GM12892 (cell line): ENCODE measurements at regions not wholly inside any gene's neighbourhood (a gene's known extent, or its start where the extent isn't known, plus 50 kb on each side); places are given as distances from the start of the nearest gene placed in this dataset.

Experiments used
- DNase-seq: peaks from one replicate; pipeline ENCODE4 v3.0.0; 2011; ENCODE audit not compliant: insufficient read length
- FAIRE-seq: peaks from 2 replicates; lab custom pipeline; 2011; peaks lifted over from hg19 to GRCh38; lab: Jason Lieb, UNC
- POLR2A ChIP-seq: IDR thresholded peaks from 2 replicates; pipeline ENCODE4 v1.6.1; 2011; ENCODE audit warnings: low read depth, low read length, control low read depth
- POLR2AphosphoS5 ChIP-seq: IDR thresholded peaks from 2 replicates; pipeline ENCODE4 v1.6.1; 2011; ENCODE audit warnings: low read depth, low read length, control low read depth
- TAF1 ChIP-seq: IDR thresholded peaks from 2 replicates; pipeline ENCODE4 v1.6.1; 2011; ENCODE audit warnings: low read depth, mild to moderate bottlenecking, control low read depth, low read length, borderline replicate concordance

DNA sequence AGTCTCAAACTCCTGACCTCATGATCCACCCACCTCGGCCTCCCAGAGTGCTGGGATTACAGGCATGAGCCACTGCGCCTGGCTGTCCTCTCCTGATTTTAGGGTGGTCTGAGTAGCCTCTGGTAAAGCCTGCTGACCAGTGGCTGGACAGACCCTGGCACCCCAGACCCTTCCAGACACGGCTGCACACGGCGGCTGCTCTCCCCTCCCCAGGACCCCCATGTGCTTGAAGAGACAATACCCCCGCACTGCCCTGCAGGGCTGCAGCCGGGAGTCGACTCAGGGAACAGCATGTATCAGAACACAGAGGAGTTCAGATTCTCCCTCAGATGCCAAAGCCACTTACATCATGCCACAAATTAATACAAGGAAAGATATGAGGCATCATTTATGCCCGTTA lies 58.3 kb upstream of the CFAP46 start:
- FAIRE-seq (no peak), DNase-seq (no peak)
- TF ChIP-seq POLR2AphosphoS5 (no peak), POLR2A (no peak), TAF1 (no peak)

- TF ChIP-seq POLR2A = no peak
- TF ChIP-seq POLR2AphosphoS5 = no peak
- no peak for TF ChIP-seq TAF1
- DNase-seq = no peak
- no peak for FAIRE-seq
These were observed 55.3 kb upstream of the CFAP46 start for GRCh38 chr10:132997517-132998265.

DNA sequence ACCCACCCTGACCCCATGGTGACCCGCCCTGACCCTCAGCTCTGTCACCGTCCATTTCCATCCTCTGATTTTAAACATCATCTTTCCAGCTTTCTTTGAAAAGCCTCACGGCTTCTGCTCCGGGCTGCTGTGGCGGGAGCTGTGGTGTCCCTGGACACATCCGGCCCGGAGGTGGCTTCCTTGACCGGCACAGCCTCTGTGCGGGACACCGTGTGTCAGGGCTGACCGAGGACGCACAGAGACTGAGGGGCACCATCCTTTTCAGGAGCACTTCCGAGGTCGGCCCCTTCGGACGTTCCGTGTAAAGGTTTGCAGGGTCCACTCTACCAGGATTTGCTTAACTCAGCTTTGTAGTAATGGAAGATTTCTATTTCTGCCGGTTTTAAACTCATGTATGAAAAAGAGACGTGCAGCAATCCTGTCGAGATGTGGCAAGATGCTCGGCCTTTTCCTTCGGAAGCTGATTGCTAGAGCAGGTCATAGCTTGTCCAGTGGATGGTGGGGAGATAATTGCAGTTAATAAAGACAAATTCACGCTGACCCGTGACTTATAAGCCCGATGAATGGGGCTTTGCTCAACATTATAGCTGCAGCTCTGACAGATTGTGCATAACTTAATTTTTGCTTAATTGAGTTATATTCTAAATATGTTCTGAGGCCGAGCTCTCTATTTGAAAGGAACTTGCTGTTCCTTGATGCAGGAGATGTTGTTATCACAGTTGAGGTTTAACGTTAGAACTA lies 54.4 kb upstream of the CFAP46 start:
- FAIRE-seq (no peak), DNase-seq (no peak)
- TF ChIP-seq POLR2A (no peak), TAF1 (no peak), POLR2AphosphoS5 (no peak)

DNA sequence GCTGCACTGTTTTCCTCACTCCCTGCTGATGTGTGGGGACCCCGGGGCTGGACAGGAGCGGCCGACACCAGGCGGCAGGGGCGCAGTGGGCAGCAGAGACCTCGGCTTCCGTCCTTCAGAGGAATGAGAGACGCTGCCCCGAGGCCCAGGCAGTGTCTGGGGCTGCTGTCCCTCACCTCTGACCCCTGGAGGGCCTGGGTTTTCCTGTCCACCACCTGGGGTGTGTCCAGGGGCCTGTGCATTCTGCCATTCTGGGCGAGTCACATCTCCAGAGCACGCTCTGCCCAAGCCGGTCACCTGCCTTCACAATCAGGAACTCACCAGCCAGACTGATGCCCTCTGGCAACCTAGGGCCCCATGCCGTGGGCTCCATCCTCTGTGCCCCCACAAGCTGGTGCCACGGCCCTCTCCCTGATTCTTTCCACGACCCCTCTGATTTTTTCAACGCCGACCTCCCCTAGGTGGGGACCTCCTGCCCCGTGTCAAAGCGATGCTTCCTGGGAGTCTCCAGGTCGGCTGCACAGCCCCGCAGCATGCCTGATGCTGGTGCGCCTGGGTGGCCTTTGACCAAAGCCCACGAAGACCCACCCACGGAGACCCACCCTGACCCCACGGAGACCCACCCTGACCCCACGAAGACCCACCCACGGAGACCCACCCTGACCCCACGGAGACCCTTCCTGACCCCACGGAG lies 53.7 kb upstream of the CFAP46 start:
- DNase-seq (no peak), FAIRE-seq (no peak)
- TF ChIP-seq TAF1 (no peak), POLR2A (no peak), POLR2AphosphoS5 (no peak)

GRCh38 chr10:132994811-132995210 lies 52.4 kb upstream of the CFAP46 start:
- FAIRE-seq (no peak), DNase-seq (no peak)
- TF ChIP-seq POLR2A (no peak), POLR2AphosphoS5 (no peak), TAF1 (no peak)

DNA sequence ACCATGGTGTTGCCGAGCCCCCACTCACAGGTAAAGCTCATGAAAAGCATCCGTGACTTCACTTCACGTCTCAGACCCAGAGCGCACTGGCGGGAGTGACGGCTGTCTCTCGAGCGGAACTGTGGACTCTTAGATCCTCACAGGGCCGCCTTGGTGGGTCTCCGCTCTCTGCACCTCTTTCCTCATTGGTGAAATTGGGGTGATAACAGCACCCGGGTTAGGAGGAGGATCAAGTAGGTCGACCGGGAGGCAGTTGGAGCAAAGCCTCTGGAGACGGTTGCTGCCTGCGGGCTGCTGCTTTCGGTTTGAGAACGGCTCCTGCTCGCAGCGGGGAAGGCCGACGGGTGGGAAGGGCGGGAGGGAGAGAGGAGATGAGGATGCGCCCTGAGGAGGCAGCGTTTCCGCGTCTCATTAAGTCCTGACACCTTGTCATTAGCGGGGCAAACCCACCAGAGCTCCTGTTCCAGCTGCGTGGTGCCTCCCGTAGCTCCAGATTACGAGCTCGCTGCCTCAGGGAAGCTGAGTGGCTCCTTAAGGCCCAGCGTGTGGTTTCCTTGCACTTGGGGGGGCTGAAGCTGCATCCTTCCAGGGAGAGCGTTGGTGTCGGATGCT lies 51.9 kb upstream of the CFAP46 start:
- TF ChIP-seq TAF1 = no peak
- no peak for TF ChIP-seq POLR2A
- TF ChIP-seq POLR2AphosphoS5 = no peak
- no peak for DNase-seq
- FAIRE-seq = no peak

GRCh38 chr10:132993271-132994184 lies 51.2 kb upstream of the CFAP46 start:
- DNase-seq = no peak
- no peak for FAIRE-seq
- no peak for TF ChIP-seq POLR2A
- TF ChIP-seq POLR2AphosphoS5 = no peak

- no peak for TF ChIP-seq TAF1
- no peak for TF ChIP-seq POLR2AphosphoS5
- no peak for TF ChIP-seq POLR2A
- no peak for DNase-seq
- no peak for FAIRE-seq
These were observed 50.3 kb upstream of the CFAP46 start for GRCh38 chr10:132992433-132993215.
